HG03520 (cell line): ENCODE measurements at regions not wholly inside any gene's neighbourhood (a gene's known extent, or its start where the extent isn't known, plus 50 kb on each side); places are given as distances from the start of the nearest gene placed in this dataset.
A peak's percentile ranks its signal among the peaks of the same experiment; 100 is the strongest.
"Not testable (repeated sequence)": the region's sequence is repeated elsewhere in the genome, so short reads cannot be mapped to it uniquely, and the experiment has no call there.

Experiments
- ATAC-seq: cut with Tn5 transposase; IDR thresholded peaks from one replicate; pipeline ENCODE4 v1.9.1; 2021; ENCODE audit warnings: mild to moderate bottlenecking, moderate library complexity; ENCODE audit not compliant: unreplicated experiment

DNA sequence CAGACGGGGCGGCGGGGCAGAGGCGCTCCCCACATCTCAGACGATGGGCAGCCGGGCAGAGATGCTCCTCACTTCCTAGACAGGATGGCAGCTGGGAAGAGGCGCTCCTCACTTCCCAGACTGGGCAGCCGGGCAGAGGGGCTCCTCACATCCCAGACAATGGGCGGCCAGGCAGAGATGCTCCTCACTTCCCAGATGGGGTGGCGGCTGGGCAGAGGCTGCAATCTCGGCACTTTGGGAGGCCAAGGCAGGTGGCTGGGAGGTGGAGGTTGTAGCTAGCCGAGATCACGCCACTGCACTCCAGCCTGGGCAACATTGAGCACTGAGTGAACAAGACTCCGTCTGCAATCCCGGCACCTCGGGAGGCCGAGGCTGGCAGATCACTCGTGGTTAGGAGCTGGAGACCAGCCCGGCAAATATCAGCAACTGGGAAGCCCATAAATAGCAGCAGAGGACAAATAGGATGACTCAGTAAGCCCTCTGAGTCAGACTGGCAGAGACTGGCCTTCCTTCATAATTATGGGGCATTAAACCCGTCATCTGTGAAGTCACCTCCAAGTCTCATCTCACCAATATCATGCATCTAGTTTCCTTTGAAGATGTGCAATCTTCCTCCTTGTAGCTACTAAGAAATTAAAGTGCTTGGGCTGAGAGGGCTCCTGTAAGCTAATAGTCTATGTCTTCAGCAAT, 337.3 kb downstream of the GOLGA6L6 start:
- not testable (repeated sequence) for ATAC-seq

DNA sequence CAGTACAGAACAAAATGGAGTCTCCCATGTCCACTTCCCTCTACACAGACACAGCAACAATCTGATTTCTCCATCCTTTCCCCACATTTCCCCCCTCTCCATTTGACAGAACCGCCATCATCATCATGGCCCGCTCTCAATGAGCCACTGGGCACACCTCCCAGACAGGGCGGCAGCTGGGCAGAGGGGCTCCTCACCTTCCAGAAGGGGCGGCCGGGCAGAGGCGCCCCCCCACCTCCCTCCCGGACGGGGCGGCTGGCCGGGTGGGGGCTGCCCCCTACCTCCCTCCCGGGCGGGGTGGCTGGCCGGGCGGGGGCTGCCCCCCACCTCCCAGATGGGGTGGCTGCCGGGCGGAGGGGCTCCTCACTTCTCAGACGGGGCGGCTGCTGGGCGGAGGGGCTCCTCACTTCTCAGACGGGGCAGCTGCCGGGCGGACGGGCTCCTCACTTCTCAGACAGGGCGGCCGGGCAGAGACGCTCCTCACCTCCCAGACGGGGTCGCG, 337.9 kb downstream of the GOLGA6L6 start:
- ATAC-seq, result not testable (repeated sequence)

DNA sequence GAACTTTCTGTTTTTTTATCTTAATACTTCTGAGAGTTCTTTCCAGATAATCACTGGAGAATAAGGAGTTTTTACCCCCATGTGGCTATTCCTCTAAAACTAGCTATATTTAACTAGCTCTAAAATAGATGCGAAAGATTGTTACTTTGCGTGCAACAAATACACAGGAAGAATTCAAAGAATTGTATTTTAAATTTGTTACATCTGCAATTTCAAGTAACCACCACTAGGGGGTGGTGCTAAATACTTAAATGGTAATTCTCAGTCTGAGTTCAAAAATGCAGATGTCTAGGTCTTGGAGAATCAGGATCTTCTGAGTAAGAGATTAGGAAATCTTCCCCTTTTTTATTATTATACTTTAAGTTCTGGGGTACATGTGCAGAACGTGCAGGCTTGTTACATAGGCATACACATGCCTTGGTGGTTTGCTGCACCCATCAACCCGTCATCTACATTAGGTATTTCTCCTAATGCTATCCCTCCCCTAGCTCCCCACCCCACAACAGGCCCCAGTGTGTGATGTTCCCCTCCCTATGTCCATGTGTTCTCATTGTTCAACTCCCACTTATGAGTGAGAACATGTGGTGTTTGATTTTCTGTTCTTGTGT, 346.9 kb downstream of the GOLGA6L6 start:
- ATAC-seq, result not testable (repeated sequence)

DNA sequence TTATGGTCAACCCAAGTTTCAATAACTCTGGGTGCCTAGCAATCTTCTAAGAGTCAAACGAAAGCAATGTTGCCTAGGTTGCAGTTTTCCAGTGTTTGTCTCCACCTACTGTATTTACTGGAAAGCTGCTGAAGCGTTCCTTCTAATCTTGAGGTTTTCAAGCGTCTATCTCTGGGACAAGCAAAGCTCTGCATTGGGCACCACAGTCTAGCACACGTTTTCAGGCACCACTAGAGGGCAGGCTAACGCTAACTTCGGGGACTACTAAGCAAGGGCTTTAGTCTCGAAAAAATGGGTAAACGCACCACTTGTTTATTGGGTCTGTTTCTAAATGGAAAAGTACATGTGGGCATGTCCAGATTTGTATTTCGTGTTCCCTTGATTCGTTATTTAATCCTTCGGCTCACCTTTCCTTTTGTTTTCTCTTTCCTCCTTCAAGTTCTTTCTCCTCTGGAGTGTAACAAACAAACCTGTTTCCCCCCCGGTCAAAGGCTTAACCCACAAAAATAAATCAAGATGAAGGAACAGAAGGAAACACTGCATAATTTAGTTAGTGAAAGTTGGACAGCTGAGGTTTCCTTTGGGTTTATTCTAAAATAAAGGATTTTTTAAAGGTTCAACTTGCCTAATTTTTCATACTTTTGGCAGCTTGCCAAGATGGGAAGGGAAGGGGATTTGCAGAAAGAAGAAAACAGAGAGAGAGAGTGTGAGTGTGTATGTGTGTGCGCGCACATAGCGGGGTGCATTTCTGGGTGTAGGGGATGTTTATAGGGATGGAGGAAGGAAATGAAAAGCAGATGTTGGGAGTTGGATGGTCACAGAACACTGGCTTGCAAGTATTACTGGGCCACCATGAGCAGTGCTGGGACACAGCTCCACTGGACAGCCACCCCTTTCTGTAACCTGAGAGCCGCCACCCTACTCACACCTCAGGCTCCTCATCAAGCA, 348.3 kb downstream of the GOLGA6L6 start:
- ATAC-seq, result peak; percentile 78

DNA sequence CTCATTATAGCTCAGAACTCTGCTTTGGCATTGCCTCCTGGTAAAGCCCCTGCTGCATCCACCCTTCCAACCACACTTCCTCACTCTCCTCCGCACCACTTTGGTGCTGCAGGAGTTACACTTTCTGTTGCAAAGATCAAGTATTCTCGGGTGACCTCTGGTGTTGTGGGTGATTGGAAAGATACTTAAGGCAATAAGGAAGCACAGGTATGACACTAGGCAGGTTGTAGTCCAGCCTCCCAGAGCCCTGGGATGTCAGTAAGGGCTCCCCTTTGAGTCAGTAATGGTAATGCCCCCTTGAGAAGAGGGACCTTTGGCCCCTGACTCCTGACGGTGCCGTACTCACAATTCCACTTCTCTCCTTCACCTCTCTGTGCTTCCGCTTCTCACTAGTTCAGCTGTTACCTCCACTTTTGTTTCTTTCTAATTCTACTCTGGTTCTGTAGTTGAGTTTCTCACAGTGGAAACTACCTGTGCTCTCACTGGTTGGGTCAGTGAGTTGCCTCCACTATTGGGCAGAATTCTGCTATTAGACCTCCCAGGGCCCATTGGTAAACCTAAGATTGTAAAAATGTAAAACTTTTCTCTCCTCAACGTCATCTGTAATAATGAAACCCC, 350.0 kb downstream of the GOLGA6L6 start:
- ATAC-seq, result not testable (repeated sequence)

DNA sequence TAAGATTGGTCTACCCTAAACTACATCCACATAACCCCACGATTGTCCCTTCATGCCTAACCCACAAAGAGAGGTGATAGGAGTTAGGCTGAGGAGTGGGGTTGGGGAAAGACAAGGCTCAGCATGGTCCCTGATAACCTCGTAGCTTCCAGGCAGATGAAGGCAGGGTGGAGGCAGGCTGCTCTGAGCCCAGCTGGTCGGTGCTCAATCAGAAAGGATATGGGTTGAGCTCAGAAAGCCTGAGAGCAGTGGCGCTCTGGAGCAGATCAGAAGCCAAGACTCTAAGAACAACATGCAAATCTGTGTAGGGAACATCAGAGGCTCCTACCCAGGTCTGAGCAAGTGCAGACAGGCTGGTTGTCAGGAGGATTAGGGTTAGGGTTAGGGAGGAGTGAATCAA, 353.0 kb downstream of the GOLGA6L6 start:
- not testable (repeated sequence) for ATAC-seq

DNA sequence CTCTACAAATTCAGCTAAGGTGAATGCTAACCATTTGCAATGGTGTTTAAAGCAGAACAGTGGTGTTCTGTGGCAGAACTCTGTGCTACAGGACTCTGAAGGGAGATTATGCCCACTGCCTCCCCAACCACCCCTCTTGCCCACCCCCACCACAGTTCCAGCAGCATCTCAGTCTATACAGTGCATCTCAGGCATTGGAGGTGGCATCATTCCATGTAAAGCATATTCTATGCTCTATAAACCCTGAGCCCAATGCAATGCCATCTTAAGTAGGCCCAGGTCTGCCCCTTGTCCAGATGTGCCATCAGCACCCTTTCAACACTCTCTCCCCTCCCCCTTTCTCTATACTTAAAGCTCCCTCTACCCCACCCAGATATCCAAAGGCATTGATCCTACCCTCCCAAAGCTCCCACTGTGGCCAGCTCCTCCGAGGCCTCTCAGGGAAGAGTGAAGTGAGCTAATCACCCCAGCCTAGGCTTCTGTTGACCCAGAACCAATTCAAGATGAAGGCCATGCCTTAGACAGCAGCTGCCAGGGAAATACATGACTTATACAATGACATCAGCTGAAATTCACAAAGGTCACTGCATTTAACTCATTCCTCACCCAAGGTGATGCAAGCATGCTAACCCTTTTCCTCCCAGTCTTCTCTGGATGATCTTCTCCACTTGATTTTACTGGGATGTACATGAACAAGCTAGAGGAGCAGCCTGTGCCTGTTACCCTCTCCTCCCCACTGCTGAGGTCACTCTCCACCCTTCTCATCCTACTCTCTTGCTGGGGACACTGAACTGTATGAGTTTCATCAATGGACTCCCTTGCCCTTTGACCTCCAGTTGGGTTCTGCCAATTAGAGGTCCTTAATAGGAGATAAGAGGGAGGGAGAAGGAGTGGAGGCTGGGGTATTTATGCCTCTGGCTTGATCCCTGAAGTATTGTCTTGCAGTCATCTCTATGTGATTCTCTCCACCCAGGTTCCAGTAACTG, 353.9 kb downstream of the GOLGA6L6 start:
- not testable (repeated sequence) for ATAC-seq

DNA sequence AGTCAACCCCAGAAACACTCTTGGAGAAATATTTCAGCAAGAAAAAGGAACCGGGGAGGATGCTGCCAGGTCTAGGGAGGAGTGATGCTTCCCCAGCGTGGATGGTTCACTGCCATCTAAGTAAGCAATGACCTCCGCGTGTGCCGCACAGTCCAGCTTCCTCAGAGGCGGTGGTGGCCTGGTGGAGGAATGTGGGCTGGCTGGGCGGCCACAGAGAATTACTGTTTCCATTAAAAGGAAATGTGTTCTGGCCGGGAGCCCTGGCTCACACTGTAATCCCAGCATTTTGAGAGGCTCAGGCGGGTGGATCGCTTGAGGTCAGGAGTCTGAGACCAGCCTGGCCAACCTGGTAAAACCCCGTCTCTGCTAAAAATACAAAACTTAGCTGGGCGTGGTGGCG, 356.7 kb downstream of the GOLGA6L6 start:
- not testable (repeated sequence) for ATAC-seq

DNA sequence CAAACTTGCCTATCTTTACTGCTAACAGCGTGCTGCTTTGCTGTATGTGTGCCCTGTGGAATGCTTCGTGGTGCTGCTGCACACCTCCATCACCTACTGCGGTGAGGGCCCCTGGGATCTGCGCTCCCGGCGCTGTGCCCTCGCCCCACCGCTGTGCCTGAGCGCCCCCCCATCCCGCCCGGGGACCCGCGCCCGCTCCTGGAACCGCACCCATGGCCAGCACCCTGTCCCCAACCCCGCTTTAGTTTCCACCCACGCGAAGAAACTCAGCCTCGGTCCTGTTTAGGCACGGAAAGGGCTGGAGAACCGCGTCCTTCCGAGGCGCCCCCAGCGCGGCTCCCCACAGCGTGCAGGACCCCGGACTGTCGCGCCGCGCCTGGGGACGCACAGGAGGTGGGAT, 373.4 kb downstream of the GOLGA6L6 start:
- ATAC-seq, result not testable (repeated sequence)

DNA sequence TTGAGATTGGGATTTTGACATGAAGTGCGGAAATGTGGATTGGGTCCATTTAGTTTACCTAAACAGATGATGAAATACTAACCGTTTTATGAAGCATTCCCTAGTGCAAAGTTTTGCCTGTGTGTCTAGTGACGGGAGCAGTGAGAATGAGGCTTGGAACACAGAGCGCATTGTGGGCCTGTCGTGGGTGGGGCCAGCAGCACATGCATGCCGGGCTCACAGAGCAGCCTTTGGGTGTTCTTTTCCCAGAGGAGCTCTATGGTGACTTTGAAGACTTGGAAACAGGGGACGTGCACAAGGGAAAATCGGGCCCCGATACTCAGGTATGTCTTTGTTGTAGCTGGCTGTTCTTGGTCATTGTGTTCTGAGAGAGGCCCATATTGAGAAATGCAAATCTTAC, 388.1 kb downstream of the GOLGA6L6 start:
- not testable (repeated sequence) for ATAC-seq

DNA sequence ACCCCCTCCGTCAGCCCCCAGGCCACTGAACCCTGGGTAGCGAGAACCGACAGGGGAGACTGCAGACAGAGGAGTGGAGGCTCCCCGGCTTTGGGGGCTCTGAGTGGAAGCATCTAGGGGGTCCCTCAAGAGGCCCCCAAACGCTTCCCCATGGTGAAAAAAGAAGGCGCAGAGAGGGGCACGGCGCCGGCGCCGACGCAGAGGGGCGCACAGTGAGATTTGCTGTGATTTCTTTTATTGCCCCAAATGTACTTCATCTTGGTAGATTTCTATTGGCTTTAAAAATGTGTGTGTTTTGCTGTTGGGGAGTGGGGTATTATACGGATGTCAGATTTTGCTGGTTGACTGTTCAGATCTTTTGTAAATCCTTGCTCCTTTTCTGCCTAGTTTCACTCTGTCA, 392.9 kb downstream of the GOLGA6L6 start:
- ATAC-seq, result not testable (repeated sequence)

DNA sequence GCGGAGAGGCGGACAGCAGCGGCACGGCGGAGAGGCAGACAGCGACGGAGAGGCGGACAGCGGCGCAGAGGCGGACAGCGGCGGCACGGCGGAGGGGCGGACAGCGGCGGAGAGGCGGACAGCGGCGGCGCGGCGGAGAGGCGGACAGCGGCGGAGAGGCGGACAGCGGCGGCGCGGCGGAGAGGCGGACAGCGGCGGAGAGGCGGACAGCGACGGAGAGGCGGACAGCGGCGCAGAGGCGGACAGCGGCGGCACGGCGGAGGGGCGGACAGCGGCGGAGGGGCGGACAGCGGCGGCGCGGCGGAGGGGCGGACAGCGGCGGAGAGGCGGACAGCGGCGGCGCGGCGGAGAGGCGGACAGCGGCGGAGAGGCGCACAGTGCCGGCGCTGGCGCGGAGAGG, 393.6 kb downstream of the GOLGA6L6 start:
- not testable (repeated sequence) for ATAC-seq

DNA sequence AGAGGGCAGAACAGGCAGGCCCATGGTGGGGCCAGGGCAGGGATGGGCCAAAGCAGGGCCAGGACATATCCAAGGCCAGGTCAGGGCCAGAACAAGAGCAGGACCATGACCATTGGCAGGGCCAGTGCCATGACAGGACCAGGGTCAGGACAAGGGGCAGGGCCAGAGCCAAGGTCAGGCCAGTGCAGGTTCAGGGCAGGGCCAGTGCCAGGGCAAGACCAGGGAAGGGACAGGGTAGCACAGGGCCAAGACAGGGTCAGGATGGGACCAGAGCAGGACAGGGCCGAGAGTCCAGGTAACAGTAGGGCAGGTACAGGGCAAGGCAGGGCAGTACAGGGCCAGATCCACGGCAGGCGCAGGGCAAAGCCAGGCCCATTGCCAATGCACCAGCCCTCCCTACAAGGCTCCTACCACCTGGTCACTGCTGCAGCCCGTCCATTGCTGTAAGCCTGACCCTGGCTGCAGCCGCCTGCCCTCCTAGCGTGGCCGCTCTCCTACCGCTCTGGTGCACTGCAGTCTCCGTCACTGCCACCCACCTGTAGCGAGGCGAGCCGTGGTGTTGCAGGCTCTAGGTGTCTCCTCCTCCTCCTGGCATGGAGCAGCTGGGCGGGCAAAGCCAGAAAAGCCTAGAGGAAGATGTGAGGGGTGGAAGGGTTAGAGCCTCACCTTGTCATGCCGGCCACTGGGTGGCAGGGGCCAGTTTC, 397.1 kb downstream of the GOLGA6L6 start:
- not testable (repeated sequence) for ATAC-seq

DNA sequence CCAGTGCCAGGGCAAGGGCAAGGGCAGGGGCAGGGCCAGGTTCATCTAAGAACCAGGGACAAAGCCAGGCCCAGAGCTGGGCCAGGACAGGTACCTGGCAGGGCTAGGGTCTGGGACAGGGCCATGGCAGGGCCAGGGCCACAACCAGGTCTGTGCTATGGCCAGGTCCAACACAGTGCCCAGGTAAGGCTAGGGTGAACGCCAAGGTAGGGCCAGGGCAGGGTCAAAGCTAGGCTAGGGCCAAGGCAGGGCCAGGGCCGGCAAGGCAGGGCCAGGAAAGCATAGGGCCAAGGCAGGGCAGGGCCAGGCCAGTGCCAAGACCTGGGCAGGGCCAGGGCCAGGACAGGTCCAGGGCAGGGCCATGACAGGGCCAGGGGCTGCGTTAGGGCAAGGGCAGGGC, 398.7 kb downstream of the GOLGA6L6 start:
- not testable (repeated sequence) for ATAC-seq

DNA sequence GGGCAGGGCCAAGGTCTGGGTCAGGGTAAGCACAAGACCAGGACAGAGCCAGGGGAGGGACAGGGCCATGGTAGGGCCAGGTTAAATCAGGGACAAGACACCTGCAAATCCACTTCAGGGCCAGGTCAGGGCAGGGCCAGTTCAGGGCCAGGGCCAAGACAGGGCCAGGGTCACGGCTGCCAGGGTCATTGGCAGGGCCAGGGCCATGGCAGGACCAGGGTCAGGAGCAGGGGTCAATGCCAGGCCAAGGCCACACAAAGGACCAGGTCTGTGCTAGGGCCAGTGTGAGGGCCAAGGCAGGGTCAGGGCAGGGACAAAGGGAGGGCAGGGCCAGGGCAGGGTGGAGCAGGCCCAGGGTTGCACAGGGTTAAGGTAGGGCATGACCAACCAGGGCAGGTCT, 399.2 kb downstream of the GOLGA6L6 start:
- not testable (repeated sequence) for ATAC-seq

DNA sequence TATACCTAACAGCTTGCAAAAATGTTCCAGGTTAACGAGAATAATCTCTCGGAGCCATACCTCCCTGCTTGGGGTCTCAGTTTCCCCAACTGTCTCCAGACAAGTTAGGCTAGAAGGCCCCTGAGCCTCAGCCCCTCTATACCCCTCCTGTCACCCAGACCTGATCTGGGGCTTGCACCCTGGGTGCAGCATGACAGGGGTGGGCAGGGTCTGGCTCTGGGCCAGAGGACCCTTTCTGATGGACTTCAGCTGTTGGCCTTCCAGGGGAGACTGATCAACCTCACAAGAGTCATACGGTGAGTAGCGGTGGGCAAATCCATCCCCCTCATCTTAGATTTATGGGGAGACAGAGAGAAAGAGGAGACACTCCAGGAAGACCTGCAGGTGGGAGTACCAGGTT, 416.9 kb downstream of the GOLGA6L6 start:
- not testable (repeated sequence) for ATAC-seq

DNA sequence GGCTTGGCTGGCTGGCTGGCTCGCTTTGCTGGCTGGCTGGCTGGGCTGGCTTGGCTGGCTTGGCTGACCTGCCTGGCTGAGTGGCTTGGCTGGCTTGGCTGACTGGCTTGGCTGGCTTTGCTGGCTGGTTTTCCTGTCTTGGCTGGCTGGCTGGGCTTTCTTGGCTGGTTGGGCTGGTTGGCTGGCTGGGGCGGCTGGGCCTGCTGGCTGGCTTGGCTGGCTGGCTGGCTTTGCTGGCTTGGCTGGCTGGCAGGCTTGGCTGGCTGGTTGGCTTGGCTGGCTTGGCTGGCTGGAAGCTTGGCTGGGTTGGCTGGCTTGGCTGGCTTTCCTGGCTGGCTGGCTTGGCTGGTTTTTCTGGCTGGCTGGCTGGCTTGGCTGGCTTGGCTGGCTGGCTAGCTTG, 435.6 kb downstream of the GOLGA6L6 start:
- ATAC-seq, result no peak

DNA sequence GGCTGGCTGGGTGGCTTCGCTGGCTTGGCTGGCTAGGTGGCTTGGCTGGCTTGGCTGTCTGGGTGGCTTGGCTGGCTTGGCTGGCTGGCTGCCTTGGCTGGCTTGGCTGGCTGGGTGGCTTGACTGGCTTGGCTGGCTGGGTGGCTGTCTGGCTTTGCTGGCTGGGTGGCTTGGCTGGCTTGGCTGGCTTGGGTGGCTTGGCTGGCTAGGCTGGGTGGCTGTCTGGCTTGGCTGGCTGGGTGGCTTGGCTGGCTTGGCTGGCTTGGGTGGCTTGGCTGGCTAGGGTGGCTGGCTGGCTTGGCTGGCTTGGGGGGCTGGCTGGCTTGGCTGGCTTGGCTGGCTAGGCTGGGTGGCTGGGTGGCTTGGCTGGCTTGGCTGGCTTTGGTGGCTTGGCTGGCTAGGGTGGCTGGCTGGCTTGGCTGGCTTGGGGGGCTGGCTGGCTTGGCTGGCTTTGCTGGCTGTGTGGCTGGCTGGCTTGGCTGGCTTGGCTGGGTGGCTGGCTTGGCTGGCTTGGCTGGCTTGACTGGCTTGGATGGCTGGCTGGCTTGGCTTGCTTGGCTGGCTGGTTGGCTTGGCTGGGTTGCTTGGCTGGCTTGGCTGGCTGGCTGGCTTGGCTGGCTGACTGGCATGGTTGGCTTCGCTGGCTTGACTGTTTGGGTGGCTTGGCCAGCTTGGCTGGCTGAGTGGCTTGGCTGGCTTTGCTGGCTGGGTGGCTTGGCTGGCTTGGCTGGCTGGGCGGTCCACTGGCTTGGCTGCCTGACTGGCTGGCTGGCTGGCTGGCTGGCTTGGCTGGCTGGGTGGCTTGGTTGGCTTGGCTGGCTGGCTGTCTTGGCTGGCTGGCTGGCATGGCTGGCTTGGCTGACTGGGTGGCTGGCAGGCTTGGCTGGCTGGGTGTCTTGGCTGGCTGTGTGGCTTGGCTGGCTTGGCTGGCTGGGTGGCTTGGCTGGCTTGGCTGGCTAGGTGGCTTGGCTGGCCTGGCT, 436.3 kb downstream of the GOLGA6L6 start:
- not testable (repeated sequence) for ATAC-seq
